ENCODE measurements at regions not wholly inside any gene's neighbourhood (a gene's known extent, or its start where the extent isn't known, plus 50 kb on each side); places are given as distances from the start of the nearest gene placed in this dataset.

DNA sequence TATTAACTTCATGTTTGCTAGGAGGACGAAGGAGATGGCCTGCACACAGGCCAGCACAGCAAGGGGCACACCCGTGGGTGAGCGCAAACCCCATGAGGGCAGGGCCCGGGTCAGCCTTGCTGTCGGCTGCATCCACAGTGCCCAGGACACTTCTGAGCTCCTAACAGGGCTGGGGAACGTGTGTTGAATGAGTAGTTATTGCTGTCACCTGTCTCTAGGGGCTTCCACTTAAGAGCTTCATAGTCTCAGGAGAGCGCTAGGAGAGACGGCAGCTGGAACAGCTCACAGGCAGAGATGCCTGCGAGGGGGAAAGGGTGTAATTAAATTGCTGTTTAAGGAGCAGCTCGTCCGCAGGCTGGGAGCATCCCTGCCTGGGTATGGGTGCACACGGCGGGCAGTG is 91.4 kb upstream of the NEURL1B start:
- TF ChIP-seq, protein P1, sequence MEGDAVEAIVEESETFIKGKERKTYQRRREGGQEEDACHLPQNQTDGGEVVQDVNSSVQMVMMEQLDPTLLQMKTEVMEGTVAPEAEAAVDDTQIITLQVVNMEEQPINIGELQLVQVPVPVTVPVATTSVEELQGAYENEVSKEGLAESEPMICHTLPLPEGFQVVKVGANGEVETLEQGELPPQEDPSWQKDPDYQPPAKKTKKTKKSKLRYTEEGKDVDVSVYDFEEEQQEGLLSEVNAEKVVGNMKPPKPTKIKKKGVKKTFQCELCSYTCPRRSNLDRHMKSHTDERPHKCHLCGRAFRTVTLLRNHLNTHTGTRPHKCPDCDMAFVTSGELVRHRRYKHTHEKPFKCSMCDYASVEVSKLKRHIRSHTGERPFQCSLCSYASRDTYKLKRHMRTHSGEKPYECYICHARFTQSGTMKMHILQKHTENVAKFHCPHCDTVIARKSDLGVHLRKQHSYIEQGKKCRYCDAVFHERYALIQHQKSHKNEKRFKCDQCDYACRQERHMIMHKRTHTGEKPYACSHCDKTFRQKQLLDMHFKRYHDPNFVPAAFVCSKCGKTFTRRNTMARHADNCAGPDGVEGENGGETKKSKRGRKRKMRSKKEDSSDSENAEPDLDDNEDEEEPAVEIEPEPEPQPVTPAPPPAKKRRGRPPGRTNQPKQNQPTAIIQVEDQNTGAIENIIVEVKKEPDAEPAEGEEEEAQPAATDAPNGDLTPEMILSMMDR (IDR thresholded peaks at IDR 0.05; ENCODE audit: low read length): no peak
- TF ChIP-seq EZH2 (optimal IDR thresholded peaks at IDR 0.05; ENCODE audit: low read depth, low read length): no peak
